VCaP (cell line): ENCODE measurements at regions not wholly inside any gene's neighbourhood (a gene's known extent, or its start where the extent isn't known, plus 50 kb on each side); places are given as distances from the start of the nearest gene placed in this dataset.

Experiments
- H3K27ac ChIP-seq: fragments of 450-650 bp; 2 replicates; pipeline ENCODE4 v1.5.1; 2017
- TF ChIP-seq, protein P1 (sequence below): fragments of 450-650 bp; conservative IDR thresholded peaks from 2 replicates; pipeline ENCODE4 v1.5.1; 2017; ENCODE audit warnings: mild to moderate bottlenecking, moderate library complexity

DNA sequence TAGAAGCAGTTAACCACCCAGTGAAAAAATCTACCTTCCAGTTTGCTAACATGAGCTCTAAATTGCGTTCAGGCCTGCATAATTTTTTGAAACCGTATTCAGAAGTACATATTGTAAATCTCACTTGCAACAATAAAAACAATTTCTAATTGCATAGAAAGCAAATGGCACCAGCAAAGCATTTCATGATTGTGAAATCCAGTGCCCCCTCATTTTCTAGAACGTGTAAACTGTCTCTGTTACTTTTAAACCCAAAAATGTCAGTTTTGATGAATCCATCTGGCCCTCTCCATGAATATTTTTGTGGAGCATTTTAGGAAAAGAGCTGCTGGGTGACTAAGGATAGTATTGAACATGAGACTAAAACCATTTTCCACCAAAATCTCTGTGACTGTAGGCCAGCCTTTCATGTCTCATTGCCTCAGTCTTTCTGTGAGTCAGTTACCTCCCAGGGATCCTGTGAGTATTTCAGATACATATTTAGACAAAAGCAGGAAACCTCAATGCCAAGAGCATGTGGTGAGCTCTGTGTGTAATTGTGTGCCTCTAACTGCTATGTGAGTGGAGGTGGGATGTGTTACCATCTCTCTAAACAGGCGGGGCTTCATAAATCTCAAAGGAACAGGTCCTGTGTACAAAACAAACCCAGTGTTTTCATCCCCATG lies 477.8 kb upstream of the DCC start:
- TF ChIP-seq, protein P1, sequence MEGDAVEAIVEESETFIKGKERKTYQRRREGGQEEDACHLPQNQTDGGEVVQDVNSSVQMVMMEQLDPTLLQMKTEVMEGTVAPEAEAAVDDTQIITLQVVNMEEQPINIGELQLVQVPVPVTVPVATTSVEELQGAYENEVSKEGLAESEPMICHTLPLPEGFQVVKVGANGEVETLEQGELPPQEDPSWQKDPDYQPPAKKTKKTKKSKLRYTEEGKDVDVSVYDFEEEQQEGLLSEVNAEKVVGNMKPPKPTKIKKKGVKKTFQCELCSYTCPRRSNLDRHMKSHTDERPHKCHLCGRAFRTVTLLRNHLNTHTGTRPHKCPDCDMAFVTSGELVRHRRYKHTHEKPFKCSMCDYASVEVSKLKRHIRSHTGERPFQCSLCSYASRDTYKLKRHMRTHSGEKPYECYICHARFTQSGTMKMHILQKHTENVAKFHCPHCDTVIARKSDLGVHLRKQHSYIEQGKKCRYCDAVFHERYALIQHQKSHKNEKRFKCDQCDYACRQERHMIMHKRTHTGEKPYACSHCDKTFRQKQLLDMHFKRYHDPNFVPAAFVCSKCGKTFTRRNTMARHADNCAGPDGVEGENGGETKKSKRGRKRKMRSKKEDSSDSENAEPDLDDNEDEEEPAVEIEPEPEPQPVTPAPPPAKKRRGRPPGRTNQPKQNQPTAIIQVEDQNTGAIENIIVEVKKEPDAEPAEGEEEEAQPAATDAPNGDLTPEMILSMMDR, result no peak
- H3K27ac ChIP-seq, result no peak overlapping the region

DNA sequence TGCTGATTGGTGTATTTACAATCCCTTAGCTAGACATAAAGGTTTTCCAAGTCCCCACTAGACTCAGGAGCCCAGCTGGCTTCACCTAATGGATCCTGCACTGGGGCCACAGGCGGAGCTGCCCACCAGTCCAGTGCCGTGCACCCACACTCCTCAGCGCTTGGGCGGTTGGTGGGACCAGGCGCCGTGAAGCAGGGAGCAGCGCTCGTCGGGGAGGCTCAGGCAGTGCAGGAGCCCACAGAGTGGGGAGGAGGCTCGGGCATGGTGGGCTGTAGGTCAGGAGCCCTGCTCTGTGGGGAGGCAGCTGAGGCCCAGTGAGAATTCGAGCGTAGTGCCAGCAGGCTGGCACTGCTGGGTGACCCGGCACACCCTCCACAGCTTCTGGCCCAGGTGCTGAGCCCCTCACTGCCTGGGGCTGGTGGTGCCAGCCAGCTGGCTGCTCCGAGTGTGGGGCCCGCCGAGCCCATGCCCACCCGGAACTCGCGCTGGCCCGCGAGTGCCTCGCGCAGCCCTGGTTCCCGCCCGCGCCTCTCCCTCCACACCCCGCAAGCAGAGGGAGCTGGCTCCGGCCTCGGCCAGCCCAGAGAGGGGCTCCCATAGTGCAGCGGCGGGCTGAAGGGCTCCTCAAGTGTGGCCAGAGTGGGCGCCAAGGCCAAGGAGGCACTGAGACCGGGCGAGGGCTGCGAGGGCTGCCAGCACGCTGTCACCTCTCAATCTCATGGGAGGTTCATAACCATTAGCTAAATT lies 475.6 kb upstream of the DCC start:
- TF ChIP-seq, protein P1, result no peak
- H3K27ac ChIP-seq, result no peak overlapping the region

DNA sequence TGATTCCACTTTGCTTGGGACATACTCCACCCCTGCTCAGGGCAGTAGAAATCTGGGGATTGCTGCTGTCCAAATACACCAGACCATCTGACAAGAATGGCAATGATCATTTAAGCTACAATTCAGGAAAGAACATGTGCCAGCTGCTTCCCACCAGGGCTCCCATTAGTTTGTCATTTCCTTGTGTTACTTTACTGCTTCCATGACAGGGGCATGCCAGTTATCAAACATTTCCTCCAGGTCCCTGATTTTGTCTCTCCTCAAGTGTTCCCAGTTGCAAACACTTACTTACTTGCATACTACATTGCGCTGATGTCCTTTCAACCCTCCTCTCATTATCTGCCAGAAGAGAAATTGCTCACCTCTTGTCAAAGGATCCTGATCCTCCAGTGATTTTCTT lies 474.5 kb upstream of the DCC start:
- no peak overlapping the region for H3K27ac ChIP-seq
- TF ChIP-seq, protein P1, result no peak

DNA sequence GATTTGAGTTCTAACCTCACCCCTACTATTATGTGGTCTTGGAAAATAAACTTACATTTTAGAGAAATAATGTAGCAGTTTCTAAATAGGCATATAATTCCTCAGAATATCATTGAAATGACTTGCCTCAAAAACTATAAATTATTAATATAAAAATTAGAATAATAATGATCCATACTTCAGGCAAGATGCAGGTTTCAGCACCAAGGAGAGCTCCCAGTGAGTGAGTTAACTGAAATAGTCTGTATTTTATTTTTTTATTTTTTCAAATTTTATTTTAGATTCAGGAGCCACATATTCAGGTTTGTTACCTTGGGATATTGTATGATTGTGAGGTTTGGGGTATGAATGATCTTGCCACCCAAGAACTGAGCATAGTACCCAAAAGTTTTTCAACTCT lies 472.2 kb upstream of the DCC start:
- no peak overlapping the region for H3K27ac ChIP-seq
- TF ChIP-seq, protein P1, result no peak

DNA sequence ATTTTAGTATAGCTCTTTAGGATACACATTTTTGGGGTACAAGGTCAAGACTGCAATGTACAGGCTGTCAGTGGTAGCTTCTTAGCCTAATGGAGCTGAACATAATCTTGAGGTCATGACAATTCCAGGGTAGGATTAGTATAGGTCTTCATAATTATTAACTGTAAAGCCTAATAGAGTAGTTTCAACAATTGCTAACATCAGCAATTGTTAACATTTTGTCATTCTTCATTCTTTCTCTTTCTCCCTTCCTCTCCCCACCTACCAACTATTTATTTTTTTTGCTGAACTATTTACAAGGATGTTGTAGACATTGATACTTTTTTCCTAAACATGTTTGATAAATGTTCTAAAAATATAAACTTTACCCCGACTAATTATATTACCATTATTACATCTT lies 461.3 kb upstream of the DCC start:
- TF ChIP-seq, protein P1, result no peak
- no peak overlapping the region for H3K27ac ChIP-seq

DNA sequence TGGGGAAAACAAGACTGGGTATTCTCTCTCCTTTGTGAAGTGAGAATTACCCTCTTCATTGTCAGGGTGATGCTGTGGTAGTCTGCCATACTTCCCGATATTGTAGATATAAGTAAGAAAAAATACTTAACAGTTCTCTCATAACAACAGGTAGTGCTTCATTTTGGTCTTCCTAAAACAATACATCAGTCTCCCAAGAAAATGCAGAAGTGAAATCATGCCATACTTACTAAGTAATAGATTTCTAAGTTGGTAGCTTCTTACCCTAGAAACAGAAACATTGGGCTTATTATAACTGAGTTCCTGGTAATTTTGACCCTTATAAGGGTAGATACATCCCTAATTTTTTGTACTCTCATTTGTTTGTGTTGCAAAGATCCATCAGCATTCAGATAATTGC lies 460.7 kb upstream of the DCC start:
- TF ChIP-seq, protein P1, result no peak
- no peak overlapping the region for H3K27ac ChIP-seq

DNA sequence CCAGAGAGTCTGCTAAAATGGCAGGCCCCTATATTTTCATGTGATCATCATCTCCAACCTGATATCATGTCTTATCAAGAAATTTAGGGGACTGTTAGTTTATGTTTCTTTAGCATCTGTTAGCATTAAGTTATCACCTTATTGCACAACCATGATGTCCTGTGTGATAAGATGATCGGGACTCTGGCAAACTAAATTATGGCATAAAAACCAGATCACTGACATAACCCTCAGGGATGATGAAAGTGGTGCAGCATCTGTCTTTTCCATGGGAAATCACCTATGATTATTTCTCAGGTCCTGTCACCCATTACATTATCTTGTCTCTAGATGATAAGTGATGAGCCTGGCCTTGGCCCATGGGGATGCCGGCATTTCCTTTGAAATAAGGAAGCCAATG lies 458.6 kb upstream of the DCC start:
- TF ChIP-seq, protein P1, result no peak
- H3K27ac ChIP-seq, result no peak overlapping the region
